Neural cell (in vitro differentiated cells): ENCODE measurements at regions not wholly inside any gene's neighbourhood (a gene's known extent, or its start where the extent isn't known, plus 50 kb on each side); places are given as distances from the start of the nearest gene placed in this dataset.

Source experiments
- H2AFZ ChIP-seq: fragments of 200-600, 300-800 bp; sonication (generic), shearing (Covaris generic); 2 replicates; pipeline ENCODE4 v1.6.0; 2014; ENCODE audit warnings: low read depth, mild to moderate bottlenecking, antibody characterized with exemption, low read length, moderate library complexity
- H3F3A ChIP-seq: fragments of 200-600 bp; shearing (Covaris generic); 2 replicates; pipeline ENCODE4 v1.6.1; 2016; ENCODE audit warnings: mild to moderate bottlenecking, moderate library complexity, mixed read lengths, antibody characterized with exemption, low read length; ENCODE audit not compliant: insufficient read depth, poor library complexity, severe bottlenecking
- H3K27ac ChIP-seq: fragments of 200-600, 300-800 bp; sonication (generic), shearing (Covaris generic); 2 replicates; pipeline ENCODE4 v1.5.1; 2014; ENCODE audit warnings: mild to moderate bottlenecking, low read length, moderate library complexity
- H3K27me3 ChIP-seq: fragments of 300-800, 200-600 bp; sonication (generic), shearing (Covaris generic); 2 replicates; pipeline ENCODE4 v1.6.0; 2014; ENCODE audit warnings: mild to moderate bottlenecking, low read depth, low read length, moderate library complexity; ENCODE audit not compliant: insufficient read depth
- H3K36me3 ChIP-seq: fragments of 300-800, 200-600 bp; sonication (generic), shearing (Covaris generic); 2 replicates; pipeline ENCODE4 v1.5.1; 2014; ENCODE audit warnings: mild to moderate bottlenecking, antibody characterized with exemption, low read length, moderate library complexity; ENCODE audit not compliant: insufficient read depth
- H3K4me2 ChIP-seq: fragments of 300-800, 200-600 bp; sonication (generic), shearing (Covaris generic); 2 replicates; pipeline ENCODE4 v1.6.0; 2014; ENCODE audit warnings: mild to moderate bottlenecking, low read length
- H3K4me3 ChIP-seq: fragments of 300-800, 200-600 bp; sonication (generic), shearing (Covaris generic); 2 replicates; pipeline ENCODE4 v1.5.1; 2014; ENCODE audit warnings: mild to moderate bottlenecking, low read length, moderate library complexity
- H3K79me2 ChIP-seq: fragments of 200-600 bp; shearing (Covaris generic); replicated peaks from 2 replicates; pipeline ENCODE4 v1.6.0; 2014; ENCODE audit warnings: mild to moderate bottlenecking, low read length, moderate library complexity; ENCODE audit not compliant: insufficient read depth
- H3K9ac ChIP-seq: fragments of 300-800, 200-600 bp; sonication (generic), shearing (Covaris generic); 2 replicates; pipeline ENCODE4 v1.6.1; 2016; ENCODE audit warnings: mild to moderate bottlenecking, low read length, mixed read lengths
- H3K9me2 ChIP-seq: fragments of 200-600 bp; shearing (Covaris generic); 2 replicates; pipeline ENCODE4 v1.6.1; 2016; ENCODE audit warnings: mild to moderate bottlenecking, low read length, mixed read lengths; ENCODE audit not compliant: insufficient read depth
- H3K9me3 ChIP-seq: fragments of 200-600, 300-800 bp; sonication (generic), shearing (Covaris generic); 2 replicates; pipeline ENCODE4 v1.6.1; 2016; ENCODE audit warnings: mild to moderate bottlenecking, mixed run types, low read length, moderate library complexity, mixed read lengths
- H4K20me1 ChIP-seq: fragments of 200-600 bp; shearing (Covaris generic); 2 replicates; pipeline ENCODE4 v1.6.1; 2016; ENCODE audit warnings: mild to moderate bottlenecking, mixed run types; ENCODE audit not compliant: insufficient read depth
- CTCF ChIP-seq: fragments of 450-650 bp; IDR thresholded peaks from 2 replicates; pipeline ENCODE4 v1.5.1; 2014; ENCODE audit warnings: antibody characterized with exemption, mild to moderate bottlenecking, moderate library complexity; ENCODE audit not compliant: poor library complexity, severe bottlenecking
- EP300 ChIP-seq: fragments of 450-650 bp; conservative IDR thresholded peaks from 2 replicates; pipeline ENCODE4 v1.6.1; 2014; ENCODE audit warnings: antibody characterized with exemption, mild to moderate bottlenecking, moderate library complexity; ENCODE audit not compliant: poor library complexity, severe bottlenecking
- EZH2 ChIP-seq: fragments of 200-600, 300-800 bp; shearing (Covaris generic), sonication (generic); IDR thresholded peaks from 2 replicates; pipeline ENCODE4 v1.6.1; 2014; ENCODE audit warnings: antibody characterized with exemption, low read length, borderline replicate concordance, mild to moderate bottlenecking; ENCODE audit not compliant: insufficient read depth, poor library complexity, severe bottlenecking
- MXI1 ChIP-seq: fragments of 450-650 bp; conservative IDR thresholded peaks from 2 replicates; pipeline ENCODE4 v1.6.1; 2014; ENCODE audit warnings: antibody characterized with exemption, mild to moderate bottlenecking; ENCODE audit not compliant: poor library complexity, severe bottlenecking
- POLR2AphosphoS5 ChIP-seq: IDR thresholded peaks from 2 replicates; pipeline ENCODE4 v1.6.1; 2012
- RAD21 ChIP-seq: fragments of 450-650 bp; conservative IDR thresholded peaks from 2 replicates; pipeline ENCODE4 v1.6.1; 2014; ENCODE audit warnings: antibody characterized with exemption, mild to moderate bottlenecking, moderate library complexity
- REST ChIP-seq: IDR thresholded peaks from 2 replicates; pipeline ENCODE4 v1.6.1; 2012; ENCODE audit warnings: borderline replicate concordance
- SMC3 ChIP-seq: fragments of 450-650 bp; conservative IDR thresholded peaks from 2 replicates; pipeline ENCODE4 v1.6.1; 2014; ENCODE audit warnings: antibody characterized with exemption, mild to moderate bottlenecking, moderate library complexity; ENCODE audit not compliant: poor library complexity
- TAF1 ChIP-seq: IDR thresholded peaks from 2 replicates; pipeline ENCODE4 v1.6.1; 2012; ENCODE audit warnings: low read depth

- H4K20me1 ChIP-seq, result no peaks in the 10 kb centered on the region
- no peaks in the 10 kb centered on the region for H3K36me3 ChIP-seq
- no peak for TF ChIP-seq SMC3
- no peak for TF ChIP-seq MXI1
- TF ChIP-seq CTCF, result no peak
- TF ChIP-seq EP300, result no peak
- no peak for TF ChIP-seq POLR2AphosphoS5
- TF ChIP-seq EZH2, result no peak
- no peak for TF ChIP-seq RAD21
- TF ChIP-seq TAF1, result no peak
- H2AFZ ChIP-seq, result no peak overlapping the region
- H3K4me3 ChIP-seq, result no peak overlapping the region
- no peaks in the 10 kb centered on the region for H3F3A ChIP-seq
- H3K9me2 ChIP-seq, result no peaks in the 10 kb centered on the region
- H3K27me3 ChIP-seq, result no peaks in the 10 kb centered on the region
- H3K9ac ChIP-seq, result no peak overlapping the region
- H3K4me2 ChIP-seq, result no peak overlapping the region
- H3K27ac ChIP-seq, result no peak overlapping the region
- H3K79me2 ChIP-seq, result no peaks in the 10 kb centered on the region
- no peaks in the 10 kb centered on the region for H3K9me3 ChIP-seq
Observed at GRCh38 chr3:154034797-154035330, 86.3 kb upstream of the ARHGEF26 start.

DNA sequence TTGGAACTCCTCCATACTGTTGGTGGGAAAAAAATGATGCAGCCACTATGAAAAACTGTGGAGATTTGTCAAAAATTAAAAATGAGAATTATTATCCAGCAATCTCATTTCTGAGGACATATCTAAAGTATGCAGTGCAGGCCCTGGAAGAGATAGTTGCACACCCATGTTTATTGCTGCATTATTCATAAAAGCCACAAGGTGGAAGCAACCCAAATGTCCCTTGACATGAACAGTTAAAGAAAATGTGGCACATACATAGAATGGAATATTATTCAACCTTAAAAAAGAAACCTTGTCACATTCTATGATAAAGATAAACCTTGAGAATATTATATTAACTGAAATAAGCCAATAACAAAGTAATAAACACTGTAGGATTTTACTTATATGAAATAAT lies 80.9 kb upstream of the ARHGEF26 start:
- no peaks in the 10 kb centered on the region for H3K27me3 ChIP-seq
- H3K36me3 ChIP-seq, result no peaks in the 10 kb centered on the region
- no peak overlapping the region for H3K9ac ChIP-seq
- no peaks in the 10 kb centered on the region for H3K9me3 ChIP-seq
- H3K4me3 ChIP-seq, result no peak overlapping the region
- H3F3A ChIP-seq, result no peaks in the 10 kb centered on the region
- no peak overlapping the region for H2AFZ ChIP-seq
- H3K4me2 ChIP-seq, result no peak overlapping the region
- no peak overlapping the region for H3K27ac ChIP-seq
- no peak for TF ChIP-seq EP300
- no peak for TF ChIP-seq REST
- no peak for TF ChIP-seq SMC3
- TF ChIP-seq RAD21, result no peak
- TF ChIP-seq CTCF, result no peak
- TF ChIP-seq POLR2AphosphoS5, result no peak
- no peak for TF ChIP-seq EZH2
- no peaks in the 10 kb centered on the region for H3K79me2 ChIP-seq
- H4K20me1 ChIP-seq, result no peaks in the 10 kb centered on the region
- H3K9me2 ChIP-seq, result no peaks in the 10 kb centered on the region
